DND-41 (cell line): ENCODE measurements at regions not wholly inside any gene's neighbourhood (a gene's known extent, or its start where the extent isn't known, plus 50 kb on each side); places are given as distances from the start of the nearest gene placed in this dataset.

ENCODE experiments used
- CTCF ChIP-seq: IDR thresholded peaks from 2 replicates; pipeline ENCODE4 v1.5.1; 2012; ENCODE audit warnings: borderline replicate concordance, low read length, moderate library complexity, mild to moderate bottlenecking; ENCODE audit not compliant: poor library complexity, severe bottlenecking; ENCODE audit errors: extremely low read depth
- EZH2 ChIP-seq: IDR thresholded peaks from 3 replicates; pipeline ENCODE4 v1.6.1; 2012; ENCODE audit warnings: borderline replicate concordance, low read depth, mild to moderate bottlenecking, moderate library complexity, low read length, inconsistent platforms; ENCODE audit not compliant: severe bottlenecking

DNA sequence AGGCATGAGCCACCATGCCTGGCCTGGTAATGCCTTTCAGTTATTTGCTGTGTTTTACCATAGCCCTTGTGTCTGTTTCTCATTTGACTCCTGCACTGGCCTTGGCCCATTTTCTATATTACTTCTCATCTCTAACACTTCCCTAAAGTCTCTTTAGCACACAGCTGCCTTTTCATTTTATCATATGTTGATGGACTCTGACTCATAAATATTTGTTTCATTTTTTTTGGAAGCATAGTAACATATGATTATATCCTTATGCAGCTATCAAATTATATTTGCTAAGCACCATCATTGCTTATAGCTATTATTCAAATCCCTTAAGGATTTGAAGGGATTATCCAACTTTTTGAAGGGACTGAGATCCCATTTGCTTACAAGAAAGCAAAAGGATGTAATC, 320.3 kb downstream of the GPD2 start:
- no peak for TF ChIP-seq CTCF
- no peak for TF ChIP-seq EZH2
